ENCODE measurements at regions not wholly inside any gene's neighbourhood (a gene's known extent, or its start where the extent isn't known, plus 50 kb on each side); places are given as distances from the start of the nearest gene placed in this dataset.

- TF ChIP-seq CTCF (IDR thresholded peaks at IDR 0.05) (no peak), POLR2A (IDR thresholded peaks at IDR 0.05) (no peak)
These were observed 124.5 kb upstream of the RHOBTB1 start for GRCh38 chr10:61068471-61068870.

Measured in Peyer's patch (tissue), 4 donors.